H9 (cell line): ENCODE measurements at regions not wholly inside any gene's neighbourhood (a gene's known extent, or its start where the extent isn't known, plus 50 kb on each side); places are given as distances from the start of the nearest gene placed in this dataset.

Experiments
- DNase-seq: peaks from one replicate; pipeline ENCODE4 v3.0.0-alpha.2; 2017
- H2AFZ ChIP-seq: one replicate; pipeline ENCODE4 v1.6.1; 2013; ENCODE audit warnings: mild to moderate bottlenecking, low read length, control low read depth, moderate library complexity
- H2AK5ac ChIP-seq: 2 replicates; pipeline ENCODE4 v1.6.1; 2013; ENCODE audit warnings: low read length, control low read depth, mixed read lengths; ENCODE audit not compliant: insufficient read length
- H2BK120ac ChIP-seq: one replicate; pipeline ENCODE4 v1.6.1; 2013; ENCODE audit warnings: low read depth, mild to moderate bottlenecking, low read length, control low read depth, inconsistent platforms; ENCODE audit not compliant: poor library complexity, severe bottlenecking
- H2BK12ac ChIP-seq: 2 replicates; pipeline ENCODE4 v1.6.1; 2013; ENCODE audit warnings: low read length, control low read depth, mixed read lengths, low read depth; ENCODE audit not compliant: insufficient read length
- H2BK15ac ChIP-seq: 2 replicates; pipeline ENCODE4 v1.6.1; 2013; ENCODE audit warnings: low read depth, low read length, control low read depth
- H2BK20ac ChIP-seq: one replicate; pipeline ENCODE4 v1.6.1; 2013; ENCODE audit warnings: low read depth, mild to moderate bottlenecking, low read length, control low read depth, inconsistent platforms; ENCODE audit not compliant: poor library complexity, severe bottlenecking
- H2BK5ac ChIP-seq: 2 replicates; pipeline ENCODE4 v1.6.1; 2013; ENCODE audit warnings: low read length, control low read depth, mixed read lengths; ENCODE audit not compliant: insufficient read length
- H3K14ac ChIP-seq: 2 replicates; pipeline ENCODE4 v1.6.1; 2013; ENCODE audit warnings: low read length, control low read depth; ENCODE audit not compliant: insufficient read depth
- H3K18ac ChIP-seq: 2 replicates; pipeline ENCODE4 v1.6.1; 2013; ENCODE audit warnings: low read depth, mild to moderate bottlenecking, mixed read lengths, low read length, control low read depth; ENCODE audit not compliant: insufficient read length
- H3K23ac ChIP-seq: 2 replicates; pipeline ENCODE4 v1.6.1; 2013; ENCODE audit warnings: low read length, control low read depth, mixed read lengths, low read depth; ENCODE audit not compliant: insufficient read length
- H3K23me2 ChIP-seq: 2 replicates; pipeline ENCODE4 v1.6.1; 2013; ENCODE audit warnings: low read depth, mild to moderate bottlenecking, mixed read lengths, low read length, control low read depth; ENCODE audit not compliant: insufficient read length, poor library complexity, severe bottlenecking
- H3K27ac ChIP-seq: 2 replicates; pipeline ENCODE4 v1.5.1; 2013; ENCODE audit warnings: low read length, control low read depth, mixed read lengths, low read depth; ENCODE audit not compliant: insufficient read length
- H3K27me3 ChIP-seq: 2 replicates; pipeline ENCODE4 v1.6.1; 2013; ENCODE audit warnings: low read length, control low read depth, inconsistent platforms; ENCODE audit not compliant: insufficient read depth
- H3K4ac ChIP-seq: 2 replicates; pipeline ENCODE4 v1.6.1; 2013; ENCODE audit warnings: low read depth, mild to moderate bottlenecking, control low read depth, inconsistent platforms, low read length, moderate library complexity
- H3K4me1 ChIP-seq: 2 replicates; pipeline ENCODE4 v1.6.1; 2013; ENCODE audit warnings: low read length, control low read depth, inconsistent platforms; ENCODE audit not compliant: insufficient read depth
- H3K4me2 ChIP-seq: 2 replicates; pipeline ENCODE4 v1.6.1; 2013; ENCODE audit warnings: low read length, control low read depth, mixed read lengths; ENCODE audit not compliant: insufficient read length, insufficient read depth
- H3K56ac ChIP-seq: 2 replicates; pipeline ENCODE4 v1.6.1; 2013; ENCODE audit warnings: low read depth, mild to moderate bottlenecking, mixed read lengths, low read length, control low read depth; ENCODE audit not compliant: insufficient read length
- H3K79me1 ChIP-seq: 2 replicates; pipeline ENCODE4 v1.6.1; 2013; ENCODE audit warnings: low read depth, mild to moderate bottlenecking, moderate library complexity, low read length, control low read depth, inconsistent platforms; ENCODE audit not compliant: insufficient read depth, poor library complexity, severe bottlenecking
- H3K79me2 ChIP-seq: 2 replicates; pipeline ENCODE4 v1.6.1; 2013; ENCODE audit warnings: low read length, control low read depth, inconsistent platforms; ENCODE audit not compliant: insufficient read depth
- H3K9ac ChIP-seq: 2 replicates; pipeline ENCODE4 v1.6.1; 2013; ENCODE audit warnings: low read length, control low read depth, mixed read lengths; ENCODE audit not compliant: insufficient read length; ENCODE audit errors: extremely low read depth
- H3K9me3 ChIP-seq: one replicate; pipeline ENCODE4 v1.6.1; 2013; ENCODE audit warnings: low read depth, low read length, inconsistent platforms; ENCODE audit not compliant: control insufficient read depth
- H3T11ph ChIP-seq: one replicate; pipeline ENCODE4 v1.6.1; 2013; ENCODE audit warnings: mild to moderate bottlenecking, low read length, control low read depth, inconsistent platforms
- H4K20me1 ChIP-seq: one replicate; pipeline ENCODE4 v1.6.1; 2013; ENCODE audit not compliant: control insufficient read depth, insufficient read length, insufficient read depth
- H4K5ac ChIP-seq: 2 replicates; pipeline ENCODE4 v1.6.1; 2013; ENCODE audit warnings: low read depth, mild to moderate bottlenecking, mixed read lengths, low read length, control low read depth; ENCODE audit not compliant: insufficient read length
- H4K8ac ChIP-seq: replicated peaks from 2 replicates; pipeline ENCODE4 v1.6.1; 2013; ENCODE audit warnings: low read length, control low read depth, mixed read lengths, low read depth; ENCODE audit not compliant: insufficient read length
- H4K91ac ChIP-seq: 2 replicates; pipeline ENCODE4 v1.6.1; 2013; ENCODE audit warnings: low read depth, mild to moderate bottlenecking, moderate library complexity, mixed read lengths, low read length, control low read depth; ENCODE audit not compliant: insufficient read length
- H3K27ac Mint-ChIP-seq, 3 experiments: 2 replicates in 2 of 3; 3 replicates in 1 of 3; pipeline ENCODE4 v1.8.0; 2020 to 2021; ENCODE audit warnings: mixed read lengths in 3 of 3, mild to moderate bottlenecking in 1 of 3, moderate library complexity in 1 of 3
- H3K27me3 Mint-ChIP-seq: 2 replicates; pipeline ENCODE4 v1.8.0; 2021; ENCODE audit warnings: low read depth, mild to moderate bottlenecking, moderate library complexity, mixed read lengths
- H3K36me3 Mint-ChIP-seq, 3 experiments: 2 replicates in 2 of 3; 3 replicates in 1 of 3; pipeline ENCODE4 v1.8.0; 2020 to 2021; ENCODE audit warnings: low read depth in 3 of 3, mixed read lengths in 3 of 3; ENCODE audit not compliant: insufficient read depth in 1 of 3
- H3K4me1 Mint-ChIP-seq, 2 experiments: 2 replicates each; pipeline ENCODE4 v1.8.0; 2020; ENCODE audit warnings: mixed read lengths in 2 of 2
- H3K4me3 Mint-ChIP-seq, 2 experiments: 2 replicates in 1 of 2; 3 replicates in 1 of 2; pipeline ENCODE4 v1.8.0; 2020 to 2021; ENCODE audit warnings: mild to moderate bottlenecking in 2 of 2, mixed read lengths in 2 of 2, moderate library complexity in 1 of 2
- H3K9me3 Mint-ChIP-seq, 2 experiments: 2 replicates in 1 of 2; 3 replicates in 1 of 2; pipeline ENCODE4 v1.8.0; 2020; ENCODE audit warnings: mild to moderate bottlenecking in 2 of 2, mixed read lengths in 2 of 2, moderate library complexity in 1 of 2
- WGBS: extraction: QIAGEN DNeasy Blood & Tissue Kit; methylation state at CpG from one replicate; pipeline ENCODE4 v1.1.7; 2013; ENCODE audit warnings: missing lambda C conversion rate, low lambda C conversion rate, mixed read lengths; ENCODE audit not compliant: insufficient read length; ENCODE audit errors: extremely low coverage; 5-methylcytosine and 5-hydroxymethylcytosine counted together
- TF ChIP-seq, protein P1 (sequence below): fragments of 200-600 bp; sonication (generic); conservative IDR thresholded peaks from 3 replicates; pipeline ENCODE4 v1.8.0; 2021; ENCODE audit warnings: antibody characterized with exemption, mild to moderate bottlenecking

DNA sequence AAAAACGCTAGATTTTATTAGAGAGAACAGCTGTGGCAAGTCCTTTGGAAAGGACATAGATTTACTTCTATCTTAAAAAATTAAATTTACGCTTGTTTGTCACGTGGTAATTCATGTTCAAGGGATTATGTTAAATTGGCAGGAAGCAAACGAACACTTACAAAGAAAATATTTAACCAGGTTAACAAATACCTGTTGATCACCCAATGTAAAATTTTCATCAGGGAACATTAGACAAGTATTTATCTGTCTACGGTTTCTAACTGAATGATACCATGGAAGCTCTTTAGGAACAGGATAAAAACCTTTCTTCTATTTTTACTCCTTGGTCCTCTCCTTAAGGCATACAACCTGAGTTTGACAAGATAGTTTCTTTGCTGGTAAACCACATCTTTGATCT is 122.2 kb downstream of the NOC3L start:
- Histone ChIP-seq H3K56ac (no peak overlapping the region), H2BK5ac (no peak overlapping the region), H2AFZ (no peak overlapping the region), H3K27me3 (no peaks in the 10 kb centered on the region), H3K9me3 (no peaks in the 10 kb centered on the region), H3T11ph (no peak overlapping the region), H3K4ac (no peak overlapping the region), H4K20me1 (no peaks in the 10 kb centered on the region), H3K23ac (no peak overlapping the region), H3K14ac (no peak overlapping the region), H2BK120ac (no peak overlapping the region), H2BK20ac (no peak overlapping the region), H4K8ac (no peak overlapping the region), H3K79me1 (no peaks in the 10 kb centered on the region), H3K27ac (no peak overlapping the region), H3K23me2 (no peaks in the 10 kb centered on the region), H3K4me1 (no peaks in the 10 kb centered on the region), H3K18ac (no peak overlapping the region), H4K91ac (no peak overlapping the region), H3K4me2 (no peak overlapping the region), H2BK15ac (no peak overlapping the region), H4K5ac (no peak overlapping the region), H3K9ac (no peak overlapping the region), H2AK5ac (no peak overlapping the region), H2BK12ac (no peak overlapping the region), H3K79me2 (no peaks in the 10 kb centered on the region)
- no peaks in the 10 kb centered on the region for H3K4me1 Mint-ChIP-seq
- no peak for DNase-seq
- no peaks in the 10 kb centered on the region; the same call in 1 of the 2 replicates for H3K27me3 Mint-ChIP-seq
- TF ChIP-seq, protein P1, sequence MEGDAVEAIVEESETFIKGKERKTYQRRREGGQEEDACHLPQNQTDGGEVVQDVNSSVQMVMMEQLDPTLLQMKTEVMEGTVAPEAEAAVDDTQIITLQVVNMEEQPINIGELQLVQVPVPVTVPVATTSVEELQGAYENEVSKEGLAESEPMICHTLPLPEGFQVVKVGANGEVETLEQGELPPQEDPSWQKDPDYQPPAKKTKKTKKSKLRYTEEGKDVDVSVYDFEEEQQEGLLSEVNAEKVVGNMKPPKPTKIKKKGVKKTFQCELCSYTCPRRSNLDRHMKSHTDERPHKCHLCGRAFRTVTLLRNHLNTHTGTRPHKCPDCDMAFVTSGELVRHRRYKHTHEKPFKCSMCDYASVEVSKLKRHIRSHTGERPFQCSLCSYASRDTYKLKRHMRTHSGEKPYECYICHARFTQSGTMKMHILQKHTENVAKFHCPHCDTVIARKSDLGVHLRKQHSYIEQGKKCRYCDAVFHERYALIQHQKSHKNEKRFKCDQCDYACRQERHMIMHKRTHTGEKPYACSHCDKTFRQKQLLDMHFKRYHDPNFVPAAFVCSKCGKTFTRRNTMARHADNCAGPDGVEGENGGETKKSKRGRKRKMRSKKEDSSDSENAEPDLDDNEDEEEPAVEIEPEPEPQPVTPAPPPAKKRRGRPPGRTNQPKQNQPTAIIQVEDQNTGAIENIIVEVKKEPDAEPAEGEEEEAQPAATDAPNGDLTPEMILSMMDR, result no peak
- WGBS, result no CpG with 5 or more reads among the region's 5 CpGs
- H3K27ac Mint-ChIP-seq, result no peak overlapping the region
- H3K4me3 Mint-ChIP-seq, result no peak overlapping the region
- no peaks in the 10 kb centered on the region for H3K36me3 Mint-ChIP-seq
- H3K9me3 Mint-ChIP-seq, result no peaks in the 10 kb centered on the region
